H1 (cell line): ENCODE measurements at regions not wholly inside any gene's neighbourhood (a gene's known extent, or its start where the extent isn't known, plus 50 kb on each side); places are given as distances from the start of the nearest gene placed in this dataset.

Experiments
- CTCF ChIA-PET: fragments of 300-600 bp; sonication (Branson Sonifier 250); formaldehyde crosslinking; loops from one replicate; lab custom pipeline; 2021; ENCODE audit not compliant: partially characterized antibody; lab: Charles Lee
- POLR2A ChIA-PET: fragments of 300-600 bp; sonication (Branson Sonifier 250); formaldehyde crosslinking; loops from one replicate; lab custom pipeline; 2021; ENCODE audit warnings: inconsistent platforms; ENCODE audit not compliant: partially characterized antibody; lab: Charles Lee
- DNase-seq, 2 experiments: peaks; one replicate each; pipeline versions ENCODE4 v3.0.0 to v3.0.0-alpha.2; 2010 to 2022; ENCODE audit warnings: low spot score in 2 of 2, low read depth in 1 of 2, mixed read lengths in 1 of 2
- FAIRE-seq: peaks from 2 replicates; lab custom pipeline; 2011; peaks lifted over from hg19 to GRCh38; lab: Jason Lieb, UNC
- H2AFZ ChIP-seq: 2 replicates; pipeline ENCODE4 v1.8.1; 2012; ENCODE audit warnings: low read length, inconsistent platforms
- H2AK5ac ChIP-seq: 2 replicates; pipeline ENCODE4 v1.6.1; 2013; ENCODE audit warnings: low read depth, low read length
- H2BK120ac ChIP-seq: replicated peaks from 2 replicates; pipeline ENCODE3; 2013; ENCODE audit warnings: low read depth, low read length, inconsistent platforms
- H2BK12ac ChIP-seq: 2 replicates; pipeline ENCODE4 v1.6.1; 2013; ENCODE audit warnings: low read depth, low read length
- H2BK15ac ChIP-seq: 2 replicates; pipeline ENCODE4 v1.6.1; 2013; ENCODE audit warnings: low read length
- H2BK20ac ChIP-seq: 2 replicates; pipeline ENCODE4 v1.6.1; 2013; ENCODE audit warnings: low read length
- H2BK5ac ChIP-seq: 2 replicates; pipeline ENCODE4 v1.6.1; 2013; ENCODE audit warnings: low read depth, low read length
- H3K14ac ChIP-seq: 2 replicates; pipeline ENCODE4 v1.6.1; 2013; ENCODE audit warnings: inconsistent platforms; ENCODE audit not compliant: insufficient read length
- H3K18ac ChIP-seq: 2 replicates; pipeline ENCODE4 v1.6.1; 2013; ENCODE audit warnings: low read length; ENCODE audit errors: extremely low read depth
- H3K23ac ChIP-seq: 2 replicates; pipeline ENCODE4 v1.6.1; 2013; ENCODE audit warnings: inconsistent platforms; ENCODE audit not compliant: insufficient read length
- H3K23me2 ChIP-seq: 2 replicates; pipeline ENCODE4 v1.6.1; 2013; ENCODE audit warnings: low read depth, low read length
- H3K27ac ChIP-seq: 2 replicates; pipeline ENCODE4 v1.6.1; 2011; ENCODE audit warnings: low read depth, low read length, inconsistent platforms
- H3K27me3 ChIP-seq, 4 experiments: replicated peaks in 1 of 4; 1 replicate in 1 of 4; 2 replicates in 3 of 4; pipeline versions ENCODE4 v1.6.1 to v1.8.1; 2011 to 2013; ENCODE audit warnings: low read length in 3 of 4, mild to moderate bottlenecking in 3 of 4, inconsistent platforms in 2 of 4, mixed read lengths in 2 of 4, moderate library complexity in 1 of 4; ENCODE audit not compliant: control insufficient read depth in 3 of 4, insufficient read depth in 3 of 4; ENCODE audit errors: extremely low read depth in 1 of 4
- H3K36me3 ChIP-seq, 4 experiments: 2 replicates each; pipeline versions ENCODE4 v1.6.1 to v1.8.1; 2011 to 2013; ENCODE audit warnings: mild to moderate bottlenecking in 4 of 4, low read length in 3 of 4, moderate library complexity in 2 of 4, control low read depth in 1 of 4, inconsistent platforms in 1 of 4; ENCODE audit not compliant: insufficient read depth in 4 of 4, control insufficient read depth in 2 of 4
- H3K4ac ChIP-seq: replicated peaks from 2 replicates; pipeline ENCODE3; 2013; ENCODE audit warnings: low read length, low read depth, mixed read lengths, inconsistent platforms; ENCODE audit not compliant: insufficient read length
- H3K4me1 ChIP-seq, 4 experiments: replicated peaks in 1 of 4; 1 replicate in 1 of 4; 2 replicates in 3 of 4; pipeline versions ENCODE4 v1.6.1 to v1.8.1; 2011 to 2013; ENCODE audit warnings: low read length in 3 of 4, inconsistent platforms in 2 of 4, mixed read lengths in 1 of 4; ENCODE audit not compliant: insufficient read depth in 4 of 4, control insufficient read depth in 3 of 4
- H3K4me2 ChIP-seq, 2 experiments: 2 replicates each; pipeline versions ENCODE4 v1.6.1 to v1.8.1; 2011 to 2013; ENCODE audit warnings: low read depth in 2 of 2, low read length in 2 of 2, control low read depth in 1 of 2, inconsistent platforms in 1 of 2, mild to moderate bottlenecking in 1 of 2; ENCODE audit not compliant: insufficient read depth in 1 of 2
- H3K4me3 ChIP-seq, 4 experiments: fragments of 200-600, 300-600 bp in 1 of 4; sonication (generic), shearing (Covaris generic), sonication (Bioruptor Twin) in 1 of 4; 2 replicates each; pipeline versions ENCODE4 v1.5.1 to v1.8.1; 2011 to 2016; ENCODE audit warnings: low read length in 4 of 4, low read depth in 3 of 4, control low read depth in 2 of 4, inconsistent platforms in 2 of 4, mild to moderate bottlenecking in 2 of 4, mixed read lengths in 1 of 4, moderate library complexity in 1 of 4; ENCODE audit not compliant: insufficient read depth in 2 of 4; ENCODE audit errors: extremely low read depth in 1 of 4
- H3K56ac ChIP-seq: replicated peaks from 2 replicates; pipeline ENCODE3; 2013; ENCODE audit warnings: low read depth, mild to moderate bottlenecking, mixed read lengths, low read length, inconsistent platforms; ENCODE audit not compliant: insufficient read length
- H3K79me1 ChIP-seq: 2 replicates; pipeline ENCODE4 v1.6.1; 2013; ENCODE audit warnings: low read depth, low read length, control low read depth
- H3K79me2 ChIP-seq, 2 experiments: 2 replicates each; pipeline versions ENCODE4 v1.6.1 to v1.8.1; 2012 to 2013; ENCODE audit warnings: low read length in 2 of 2, mild to moderate bottlenecking in 2 of 2, inconsistent platforms in 1 of 2; ENCODE audit not compliant: insufficient read depth in 2 of 2, control insufficient read depth in 1 of 2
- H3K9ac ChIP-seq, 4 experiments: replicated peaks in 1 of 4; 1 replicate in 1 of 4; 2 replicates in 3 of 4; pipeline versions ENCODE4 v1.6.1 to v1.8.1; 2011 to 2013; ENCODE audit warnings: low read depth in 3 of 4, low read length in 3 of 4, control low read depth in 2 of 4, mild to moderate bottlenecking in 2 of 4, moderate library complexity in 2 of 4, inconsistent platforms in 1 of 4; ENCODE audit errors: extremely low read depth in 1 of 4
- H3K9me3 ChIP-seq, 2 experiments: 2 replicates each; pipeline versions ENCODE4 v1.6.1 to v1.8.1; 2012 to 2013; ENCODE audit warnings: mild to moderate bottlenecking in 2 of 2, moderate library complexity in 2 of 2, control low read depth in 1 of 2, inconsistent platforms in 1 of 2, low read depth in 1 of 2, low read length in 1 of 2, mixed read lengths in 1 of 2; ENCODE audit not compliant: insufficient read depth in 2 of 2
- H4K20me1 ChIP-seq, 2 experiments: replicated peaks in 1 of 2; 2 replicates each; pipeline versions ENCODE3 to v1.8.1; 2011 to 2013; ENCODE audit warnings: inconsistent platforms in 2 of 2, low read length in 2 of 2, mild to moderate bottlenecking in 1 of 2; ENCODE audit not compliant: insufficient read depth in 2 of 2, control insufficient read depth in 1 of 2
- H4K5ac ChIP-seq: 2 replicates; pipeline ENCODE4 v1.6.1; 2013; ENCODE audit warnings: low read length, low read depth, mixed read lengths, inconsistent platforms; ENCODE audit not compliant: insufficient read length
- H4K8ac ChIP-seq: 2 replicates; pipeline ENCODE4 v1.8.0; 2013; ENCODE audit warnings: mild to moderate bottlenecking, moderate library complexity, low read length, inconsistent platforms; ENCODE audit not compliant: insufficient read depth; ENCODE audit errors: extremely low read depth
- H4K91ac ChIP-seq: replicated peaks from 2 replicates; pipeline ENCODE3; 2013; ENCODE audit warnings: low read length, mixed read lengths, inconsistent platforms; ENCODE audit not compliant: insufficient read length
- ATF3 ChIP-seq: IDR thresholded peaks from 2 replicates; pipeline ENCODE4 v1.6.1; 2011; ENCODE audit warnings: low read depth, mild to moderate bottlenecking, low read length; ENCODE audit not compliant: insufficient read depth
- BRCA1 ChIP-seq: IDR thresholded peaks from 2 replicates; pipeline ENCODE4 v1.6.1; 2012; ENCODE audit warnings: low read depth, low read length, improper control_type of control experiment
- CHD1 ChIP-seq: IDR thresholded peaks from 2 replicates; pipeline ENCODE4 v1.6.1; 2012; ENCODE audit warnings: low read depth, low read length, improper control_type of control experiment
- E2F6 ChIP-seq: IDR thresholded peaks from 2 replicates; pipeline ENCODE4 v1.6.1; 2012; ENCODE audit warnings: inconsistent platforms
- FOSL1 ChIP-seq: IDR thresholded peaks from 2 replicates; pipeline ENCODE4 v1.6.1; 2011; ENCODE audit warnings: mild to moderate bottlenecking, low read depth, low read length, moderate library complexity; ENCODE audit not compliant: insufficient read depth
- GABPA ChIP-seq: IDR thresholded peaks from 2 replicates; pipeline ENCODE4 v1.6.1; 2011; ENCODE audit warnings: mild to moderate bottlenecking, low read length, moderate library complexity, borderline replicate concordance; ENCODE audit not compliant: insufficient read depth
- MAX ChIP-seq: IDR thresholded peaks from 2 replicates; pipeline ENCODE4 v1.6.1; 2012; ENCODE audit warnings: inconsistent platforms
- NRF1 ChIP-seq: IDR thresholded peaks from 2 replicates; pipeline ENCODE4 v1.6.1; 2011; ENCODE audit warnings: mild to moderate bottlenecking, low read depth, low read length, improper control_type of control experiment
- SIRT6 ChIP-seq: IDR thresholded peaks from one replicate; pipeline ENCODE4 v1.7.1; 2012; ENCODE audit warnings: low read length, inconsistent platforms
- SIX5 ChIP-seq: IDR thresholded peaks from 2 replicates; pipeline ENCODE4 v1.6.1; 2011; ENCODE audit warnings: mild to moderate bottlenecking, low read depth, low read length
- SP2 ChIP-seq: IDR thresholded peaks from 2 replicates; pipeline ENCODE4 v1.6.1; 2012; ENCODE audit warnings: mild to moderate bottlenecking, low read length, inconsistent platforms
- SRF ChIP-seq: IDR thresholded peaks from 2 replicates; pipeline ENCODE4 v1.6.1; 2011; ENCODE audit warnings: mild to moderate bottlenecking, low read depth, low read length, moderate library complexity
- TAF7 ChIP-seq: optimal IDR thresholded peaks from 2 replicates; pipeline ENCODE3; 2011; ENCODE audit warnings: low read depth, mild to moderate bottlenecking, inconsistent platforms, low read length, moderate library complexity, borderline replicate concordance
- TCF12 ChIP-seq: IDR thresholded peaks from 2 replicates; pipeline ENCODE4 v1.6.1; 2011; ENCODE audit warnings: low read depth, mild to moderate bottlenecking, low read length
- WGBS, 2 experiments: shearing (Covaris generic) in 1 of 2; methylation state at CpG; one replicate each; pipeline versions ENCODE4 v1.1.6 to v1.1.7; 2013 to 2015; ENCODE audit warnings: low lambda C conversion rate in 2 of 2, mixed read lengths in 2 of 2, inconsistent platforms in 1 of 2, low coverage in 1 of 2, missing lambda C conversion rate in 1 of 2; ENCODE audit not compliant: insufficient replicate concordance in 2 of 2, insufficient coverage in 1 of 2, insufficient read length in 1 of 2; ENCODE audit errors: extremely low coverage in 1 of 2, missing lambda C conversion rate in 1 of 2; 5-methylcytosine and 5-hydroxymethylcytosine counted together

GRCh38 chr18:78713726-78714125 lies 265.9 kb upstream of the SALL3 start:
- no peak overlapping the region for H2BK5ac ChIP-seq
- ChIA-PET CTCF (interaction anchor here (1.6 kb wide), 1 partner anchor 262 kb away, joined by 4 read pairs; no protein-coding TSS in a partner anchor), POLR2A (no interaction called here)
- peaks cover 0 to 4% of the 10 kb centered on the region in 2 experiments; a peak in 1 of 4 replicates for H3K9me3 ChIP-seq
- H4K5ac ChIP-seq: no peak overlapping the region
- no peaks in the 10 kb centered on the region for H4K20me1 ChIP-seq
- no peaks in the 10 kb centered on the region for H3K4me1 ChIP-seq
- no peak overlapping the region for H3K4me2 ChIP-seq
- WGBS, 2 experiments: 93% methylated on average over 9 of the region's 9 CpGs; no CpG with 5 or more reads in 1 of the 2 experiments
- no peak overlapping the region for H3K4ac ChIP-seq
- no peak overlapping the region for H3K27ac ChIP-seq
- H3K79me2 ChIP-seq: no peaks in the 10 kb centered on the region
- H3K27me3 ChIP-seq: no peaks in the 10 kb centered on the region
- H2AFZ ChIP-seq: no peak overlapping the region
- H3K36me3 ChIP-seq: no peaks in the 10 kb centered on the region
- no peak overlapping the region for H3K14ac ChIP-seq
- no peak for FAIRE-seq
- no peak overlapping the region for H3K18ac ChIP-seq
- no peak overlapping the region for H2BK15ac ChIP-seq
- no peaks in the 10 kb centered on the region for H3K23me2 ChIP-seq
- H2AK5ac ChIP-seq: no peak overlapping the region
- no peak for DNase-seq
- no peak overlapping the region for H4K91ac ChIP-seq
- H3K79me1 ChIP-seq: no peaks in the 10 kb centered on the region
- H3K9ac ChIP-seq: no peak overlapping the region
- H4K8ac ChIP-seq: no peak overlapping the region
- H2BK12ac ChIP-seq: no peak overlapping the region
- H2BK120ac ChIP-seq: no peak overlapping the region
- H2BK20ac ChIP-seq: no peak overlapping the region
- H3K4me3 ChIP-seq: no peak overlapping the region
- no peak overlapping the region for H3K23ac ChIP-seq
- H3K56ac ChIP-seq: no peak overlapping the region
- no peak for TF ChIP-seq SRF
- TF ChIP-seq E2F6: no peak
- TF ChIP-seq TCF12: no peak
- TF ChIP-seq FOSL1: no peak
- TF ChIP-seq SIX5: no peak
- no peak for TF ChIP-seq MAX
- TF ChIP-seq CHD1: no peak
- no peak for TF ChIP-seq BRCA1
- TF ChIP-seq TAF7: no peak
- TF ChIP-seq ATF3: no peak
- no peak for TF ChIP-seq SIRT6
- TF ChIP-seq NRF1: no peak
- TF ChIP-seq SP2: no peak
- no peak for TF ChIP-seq GABPA
